ENCODE measurements at regions not wholly inside any gene's neighbourhood (a gene's known extent, or its start where the extent isn't known, plus 50 kb on each side); places are given as distances from the start of the nearest gene placed in this dataset.
A peak's percentile ranks its signal among the peaks of the same experiment; 100 is the strongest.
"Not testable (repeated sequence)": the region's sequence is repeated elsewhere in the genome, so short reads cannot be mapped to it uniquely, and the experiment has no call there.

- peaks cover 0 to 7% of the 10 kb centered on the region in 2 donors for H3K27me3 ChIP-seq
- no peaks in the 10 kb centered on the region for H3K4me1 ChIP-seq
- no peaks in the 10 kb centered on the region for H3K9me3 ChIP-seq
- no peaks in the 10 kb centered on the region for H3K36me3 ChIP-seq
- DNase-seq (no peak), ATAC-seq (no peak)
- H3K27ac ChIP-seq = no peak overlapping the region
- no peak overlapping the region for H3K4me3 ChIP-seq
- intact Hi-C loops (cut with DNase I) = no loop called here
- TF ChIP-seq CTCF (IDR thresholded peaks at IDR 0.05) = no peak
These were observed 91.1 kb upstream of the ZBTB18 start for GRCh38 chr1:243959998-243960397.

- no peak overlapping the region for H3K4me3 ChIP-seq
- H3K27me3 ChIP-seq = peaks cover 0 to 7% of the 10 kb centered on the region in 2 donors
- no peaks in the 10 kb centered on the region for H3K9me3 ChIP-seq
- intact Hi-C loops (cut with DNase I) = no loop called here
- no peaks in the 10 kb centered on the region for H3K36me3 ChIP-seq
- DNase-seq = no peak
- no peak for ATAC-seq
- no peak overlapping the region for H3K27ac ChIP-seq
- no peak for TF ChIP-seq CTCF (IDR thresholded peaks at IDR 0.05)
- no peaks in the 10 kb centered on the region for H3K4me1 ChIP-seq
These were observed 93.9 kb upstream of the ZBTB18 start for GRCh38 chr1:243957141-243957540.

GRCh38 chr1:243956450-243956849 is 94.6 kb upstream of the ZBTB18 start:
- no peaks in the 10 kb centered on the region for H3K4me1 ChIP-seq
- ATAC-seq (no peak), DNase-seq (no peak)
- intact Hi-C loops (cut with DNase I) = no loop called here
- H3K27ac ChIP-seq = no peak overlapping the region
- H3K36me3 ChIP-seq = no peaks in the 10 kb centered on the region
- H3K4me3 ChIP-seq = no peak overlapping the region
- no peak for TF ChIP-seq CTCF (IDR thresholded peaks at IDR 0.05)
- peaks cover 0 to 7% of the 10 kb centered on the region in 2 donors for H3K27me3 ChIP-seq
- no peaks in the 10 kb centered on the region for H3K9me3 ChIP-seq

GRCh38 chr1:243951207-243951606 is 99.9 kb upstream of the ZBTB18 start:
- H3K9me3 ChIP-seq; ATAC-seq; H3K4me1 ChIP-seq; intact Hi-C loops (cut with DNase I); DNase-seq; H3K4me3 ChIP-seq; H3K27me3 ChIP-seq; H3K27ac ChIP-seq; H3K36me3 ChIP-seq: not testable (repeated sequence)

- Histone ChIP-seq H3K27me3 (no peaks in the 10 kb centered on the region), H3K36me3 (no peaks in the 10 kb centered on the region), H3K27ac (no peak overlapping the region), H3K4me1 (no peaks in the 10 kb centered on the region), H3K9me3 (no peaks in the 10 kb centered on the region), H3K4me3 (no peak overlapping the region)
- ATAC-seq (no peak), DNase-seq (no peak)
- intact Hi-C loops (cut with DNase I) = no loop called here
- TF ChIP-seq CTCF (IDR thresholded peaks at IDR 0.05) = no peak
These were observed 100.1 kb upstream of the AKT3 start for GRCh38 chr1:243950166-243950565.

GRCh38 chr1:243946946-243947345 is 96.9 kb upstream of the AKT3 start:
- Histone ChIP-seq H3K27ac (no peak overlapping the region), H3K4me3 (no peak overlapping the region), H3K4me1 (no peaks in the 10 kb centered on the region), H3K9me3 (no peaks in the 10 kb centered on the region), H3K27me3 (peaks cover 0 to 11% of the 10 kb centered on the region in 2 donors), H3K36me3 (no peaks in the 10 kb centered on the region)
- no peak for ATAC-seq
- DNase-seq = no peak
- intact Hi-C loops (cut with DNase I) = no loop called here
- TF ChIP-seq CTCF (IDR thresholded peaks at IDR 0.05) = peak in 1 of 2 donors; percentile 38
